Neural cell (in vitro differentiated cells): ENCODE measurements at regions not wholly inside any gene's neighbourhood (a gene's known extent, or its start where the extent isn't known, plus 50 kb on each side); places are given as distances from the start of the nearest gene placed in this dataset.

ENCODE experiments used
- H2AFZ ChIP-seq: fragments of 200-600, 300-800 bp; sonication (generic), shearing (Covaris generic); 2 replicates; pipeline ENCODE4 v1.6.0; 2014; ENCODE audit warnings: low read depth, mild to moderate bottlenecking, antibody characterized with exemption, low read length, moderate library complexity
- H3F3A ChIP-seq: fragments of 200-600 bp; shearing (Covaris generic); 2 replicates; pipeline ENCODE4 v1.6.1; 2016; ENCODE audit warnings: mild to moderate bottlenecking, moderate library complexity, mixed read lengths, antibody characterized with exemption, low read length; ENCODE audit not compliant: insufficient read depth, poor library complexity, severe bottlenecking
- H3K27ac ChIP-seq: fragments of 200-600, 300-800 bp; sonication (generic), shearing (Covaris generic); 2 replicates; pipeline ENCODE4 v1.5.1; 2014; ENCODE audit warnings: mild to moderate bottlenecking, low read length, moderate library complexity
- H3K27me3 ChIP-seq: fragments of 300-800, 200-600 bp; sonication (generic), shearing (Covaris generic); 2 replicates; pipeline ENCODE4 v1.6.0; 2014; ENCODE audit warnings: mild to moderate bottlenecking, low read depth, low read length, moderate library complexity; ENCODE audit not compliant: insufficient read depth
- H3K36me3 ChIP-seq: fragments of 300-800, 200-600 bp; sonication (generic), shearing (Covaris generic); 2 replicates; pipeline ENCODE4 v1.5.1; 2014; ENCODE audit warnings: mild to moderate bottlenecking, antibody characterized with exemption, low read length, moderate library complexity; ENCODE audit not compliant: insufficient read depth
- H3K4me2 ChIP-seq: fragments of 300-800, 200-600 bp; sonication (generic), shearing (Covaris generic); 2 replicates; pipeline ENCODE4 v1.6.0; 2014; ENCODE audit warnings: mild to moderate bottlenecking, low read length
- H3K4me3 ChIP-seq: fragments of 300-800, 200-600 bp; sonication (generic), shearing (Covaris generic); 2 replicates; pipeline ENCODE4 v1.5.1; 2014; ENCODE audit warnings: mild to moderate bottlenecking, low read length, moderate library complexity
- H3K79me2 ChIP-seq: fragments of 200-600 bp; shearing (Covaris generic); replicated peaks from 2 replicates; pipeline ENCODE4 v1.6.0; 2014; ENCODE audit warnings: mild to moderate bottlenecking, low read length, moderate library complexity; ENCODE audit not compliant: insufficient read depth
- H3K9ac ChIP-seq: fragments of 300-800, 200-600 bp; sonication (generic), shearing (Covaris generic); 2 replicates; pipeline ENCODE4 v1.6.1; 2016; ENCODE audit warnings: mild to moderate bottlenecking, low read length, mixed read lengths
- H3K9me2 ChIP-seq: fragments of 200-600 bp; shearing (Covaris generic); 2 replicates; pipeline ENCODE4 v1.6.1; 2016; ENCODE audit warnings: mild to moderate bottlenecking, low read length, mixed read lengths; ENCODE audit not compliant: insufficient read depth
- H3K9me3 ChIP-seq: fragments of 200-600, 300-800 bp; sonication (generic), shearing (Covaris generic); 2 replicates; pipeline ENCODE4 v1.6.1; 2016; ENCODE audit warnings: mild to moderate bottlenecking, mixed run types, low read length, moderate library complexity, mixed read lengths
- H4K20me1 ChIP-seq: fragments of 200-600 bp; shearing (Covaris generic); 2 replicates; pipeline ENCODE4 v1.6.1; 2016; ENCODE audit warnings: mild to moderate bottlenecking, mixed run types; ENCODE audit not compliant: insufficient read depth
- CTCF ChIP-seq: fragments of 450-650 bp; IDR thresholded peaks from 2 replicates; pipeline ENCODE4 v1.5.1; 2014; ENCODE audit warnings: antibody characterized with exemption, mild to moderate bottlenecking, moderate library complexity; ENCODE audit not compliant: poor library complexity, severe bottlenecking
- EP300 ChIP-seq: fragments of 450-650 bp; conservative IDR thresholded peaks from 2 replicates; pipeline ENCODE4 v1.6.1; 2014; ENCODE audit warnings: antibody characterized with exemption, mild to moderate bottlenecking, moderate library complexity; ENCODE audit not compliant: poor library complexity, severe bottlenecking
- EZH2 ChIP-seq: fragments of 200-600, 300-800 bp; shearing (Covaris generic), sonication (generic); IDR thresholded peaks from 2 replicates; pipeline ENCODE4 v1.6.1; 2014; ENCODE audit warnings: antibody characterized with exemption, low read length, borderline replicate concordance, mild to moderate bottlenecking; ENCODE audit not compliant: insufficient read depth, poor library complexity, severe bottlenecking
- MXI1 ChIP-seq: fragments of 450-650 bp; conservative IDR thresholded peaks from 2 replicates; pipeline ENCODE4 v1.6.1; 2014; ENCODE audit warnings: antibody characterized with exemption, mild to moderate bottlenecking; ENCODE audit not compliant: poor library complexity, severe bottlenecking
- POLR2AphosphoS5 ChIP-seq: IDR thresholded peaks from 2 replicates; pipeline ENCODE4 v1.6.1; 2012
- REST ChIP-seq: IDR thresholded peaks from 2 replicates; pipeline ENCODE4 v1.6.1; 2012; ENCODE audit warnings: borderline replicate concordance
- SMC3 ChIP-seq: fragments of 450-650 bp; conservative IDR thresholded peaks from 2 replicates; pipeline ENCODE4 v1.6.1; 2014; ENCODE audit warnings: antibody characterized with exemption, mild to moderate bottlenecking, moderate library complexity; ENCODE audit not compliant: poor library complexity
- TAF1 ChIP-seq: IDR thresholded peaks from 2 replicates; pipeline ENCODE4 v1.6.1; 2012; ENCODE audit warnings: low read depth

- Histone ChIP-seq H4K20me1 (no peaks in the 10 kb centered on the region), H3K27me3 (no peaks in the 10 kb centered on the region), H3K36me3 (no peaks in the 10 kb centered on the region), H3K79me2 (no peaks in the 10 kb centered on the region), H3K9me3 (no peaks in the 10 kb centered on the region), H3K4me2 (no peak overlapping the region), H3K9ac (no peak overlapping the region), H2AFZ (no peak overlapping the region), H3K9me2 (no peaks in the 10 kb centered on the region), H3F3A (no peaks in the 10 kb centered on the region), H3K27ac (no peak overlapping the region), H3K4me3 (no peak overlapping the region)
- TF ChIP-seq SMC3 (no peak), CTCF (no peak), EP300 (no peak), MXI1 (no peak), POLR2AphosphoS5 (no peak), TAF1 (no peak), EZH2 (no peak), REST (no peak)
Observed at GRCh38 chr1:185376288-185376687, 59.2 kb upstream of the IVNS1ABP start.

GRCh38 chr1:185375583-185375982 is 58.5 kb upstream of the IVNS1ABP start:
- Histone ChIP-seq H3K4me2 (no peak overlapping the region), H4K20me1 (no peaks in the 10 kb centered on the region), H3F3A (no peaks in the 10 kb centered on the region), H3K4me3 (no peak overlapping the region), H3K27ac (no peak overlapping the region), H3K9me2 (no peaks in the 10 kb centered on the region), H2AFZ (no peak overlapping the region), H3K27me3 (no peaks in the 10 kb centered on the region), H3K36me3 (no peaks in the 10 kb centered on the region), H3K9ac (no peak overlapping the region), H3K79me2 (no peaks in the 10 kb centered on the region), H3K9me3 (no peaks in the 10 kb centered on the region)
- TF ChIP-seq POLR2AphosphoS5 (no peak), MXI1 (no peak), REST (no peak), EZH2 (no peak)
